ENCODE measurements at regions not wholly inside any gene's neighbourhood (a gene's known extent, or its start where the extent isn't known, plus 50 kb on each side); places are given as distances from the start of the nearest gene placed in this dataset.

DNA sequence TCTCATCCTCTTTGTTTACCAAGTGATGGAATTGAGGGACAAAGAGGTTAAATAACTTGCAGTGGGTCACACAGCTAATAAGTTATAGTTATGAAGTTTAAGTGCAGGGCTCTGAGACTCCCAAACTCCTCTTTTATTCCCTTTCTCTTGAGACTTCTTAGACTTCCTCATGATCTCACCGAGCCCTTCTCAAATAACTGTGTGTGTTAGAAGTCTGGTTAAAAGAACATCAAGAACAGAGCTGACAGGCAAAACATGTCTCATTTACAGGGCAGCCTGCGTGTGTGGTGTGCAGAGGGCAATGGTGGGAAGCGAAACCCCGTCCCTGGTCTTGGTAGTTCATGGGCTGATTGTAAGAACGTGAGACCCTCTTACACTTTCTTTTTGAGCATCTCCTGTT lies 368.0 kb downstream of the SLC4A3 start:
- TF ChIP-seq, protein P1, sequence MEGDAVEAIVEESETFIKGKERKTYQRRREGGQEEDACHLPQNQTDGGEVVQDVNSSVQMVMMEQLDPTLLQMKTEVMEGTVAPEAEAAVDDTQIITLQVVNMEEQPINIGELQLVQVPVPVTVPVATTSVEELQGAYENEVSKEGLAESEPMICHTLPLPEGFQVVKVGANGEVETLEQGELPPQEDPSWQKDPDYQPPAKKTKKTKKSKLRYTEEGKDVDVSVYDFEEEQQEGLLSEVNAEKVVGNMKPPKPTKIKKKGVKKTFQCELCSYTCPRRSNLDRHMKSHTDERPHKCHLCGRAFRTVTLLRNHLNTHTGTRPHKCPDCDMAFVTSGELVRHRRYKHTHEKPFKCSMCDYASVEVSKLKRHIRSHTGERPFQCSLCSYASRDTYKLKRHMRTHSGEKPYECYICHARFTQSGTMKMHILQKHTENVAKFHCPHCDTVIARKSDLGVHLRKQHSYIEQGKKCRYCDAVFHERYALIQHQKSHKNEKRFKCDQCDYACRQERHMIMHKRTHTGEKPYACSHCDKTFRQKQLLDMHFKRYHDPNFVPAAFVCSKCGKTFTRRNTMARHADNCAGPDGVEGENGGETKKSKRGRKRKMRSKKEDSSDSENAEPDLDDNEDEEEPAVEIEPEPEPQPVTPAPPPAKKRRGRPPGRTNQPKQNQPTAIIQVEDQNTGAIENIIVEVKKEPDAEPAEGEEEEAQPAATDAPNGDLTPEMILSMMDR (IDR thresholded peaks at IDR 0.05): no peak
- no peak for TF ChIP-seq POLR2A (IDR thresholded peaks at IDR 0.05)

Data from body of pancreas (tissue), 4 donors.